HL-60 (cell line): ENCODE measurements at regions not wholly inside any gene's neighbourhood (a gene's known extent, or its start where the extent isn't known, plus 50 kb on each side); places are given as distances from the start of the nearest gene placed in this dataset.

Source experiments
- DNase-seq, 2 experiments: peaks; one replicate each; pipeline ENCODE4 v3.0.0-alpha.2; 2010 to 2020; ENCODE audit warnings: low read depth in 1 of 2, low spot score in 1 of 2
- H3K27ac ChIP-seq: fragments of 250-450 bp; sonication (Bioruptor Pico); replicated peaks from 2 replicates; pipeline ENCODE4 v1.5.1; 2020; ENCODE audit warnings: mild to moderate bottlenecking, moderate library complexity
- H3K27me3 ChIP-seq: fragments of 250-450 bp; sonication (Bioruptor Pico); 2 replicates; pipeline ENCODE4 v1.5.1; 2021; ENCODE audit warnings: mild to moderate bottlenecking, moderate library complexity; ENCODE audit not compliant: insufficient read depth, poor library complexity, severe bottlenecking
- H3K4me3 ChIP-seq: replicated peaks from 2 replicates; pipeline ENCODE4 v1.5.1; 2011; ENCODE audit warnings: mild to moderate bottlenecking, control low read depth, low read length; ENCODE audit not compliant: insufficient read depth
- GABPA ChIP-seq: IDR thresholded peaks from 2 replicates; pipeline ENCODE4 v1.6.1; 2012; ENCODE audit warnings: low read depth
- POLR2AphosphoS5 ChIP-seq: IDR thresholded peaks from 2 replicates; pipeline ENCODE4 v1.6.1; 2012; ENCODE audit warnings: low read depth
- SPI1 ChIP-seq: IDR thresholded peaks from 2 replicates; pipeline ENCODE4 v1.6.1; 2012; ENCODE audit warnings: low read depth, mild to moderate bottlenecking, borderline replicate concordance
- TF ChIP-seq, protein P1 (sequence below): IDR thresholded peaks from 2 replicates; pipeline ENCODE4 v1.6.1; 2012; ENCODE audit warnings: low read depth; ENCODE audit not compliant: insufficient replicate concordance
- TF ChIP-seq, protein P2 (sequence below): IDR thresholded peaks from one replicate; pipeline ENCODE4 v1.5.1; 2011; ENCODE audit warnings: low read length, control low read depth, inconsistent platforms; ENCODE audit not compliant: insufficient read depth

DNA sequence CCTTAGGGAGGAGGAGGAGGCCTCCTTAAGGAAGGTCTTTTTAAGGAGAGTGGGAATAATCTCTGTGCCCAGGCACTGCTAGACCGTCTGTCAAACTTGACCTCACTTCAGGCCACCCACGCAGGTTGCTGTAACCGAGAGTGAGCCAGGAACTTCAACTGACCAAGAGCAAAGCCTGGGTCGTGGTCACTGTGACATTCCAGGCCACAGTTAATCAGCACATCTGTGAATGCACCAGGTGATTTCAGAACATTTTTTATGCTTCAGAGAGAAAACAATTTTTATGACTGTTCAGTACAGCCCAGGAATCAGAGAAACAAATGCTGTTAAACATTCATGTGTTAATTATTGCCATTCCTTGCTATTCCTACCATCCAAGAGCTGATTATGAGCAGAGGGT is 226.6 kb upstream of the ASIC2 start:
- TF ChIP-seq GABPA (no peak), SPI1 (no peak), POLR2AphosphoS5 (no peak)
- TF ChIP-seq, protein P1, sequence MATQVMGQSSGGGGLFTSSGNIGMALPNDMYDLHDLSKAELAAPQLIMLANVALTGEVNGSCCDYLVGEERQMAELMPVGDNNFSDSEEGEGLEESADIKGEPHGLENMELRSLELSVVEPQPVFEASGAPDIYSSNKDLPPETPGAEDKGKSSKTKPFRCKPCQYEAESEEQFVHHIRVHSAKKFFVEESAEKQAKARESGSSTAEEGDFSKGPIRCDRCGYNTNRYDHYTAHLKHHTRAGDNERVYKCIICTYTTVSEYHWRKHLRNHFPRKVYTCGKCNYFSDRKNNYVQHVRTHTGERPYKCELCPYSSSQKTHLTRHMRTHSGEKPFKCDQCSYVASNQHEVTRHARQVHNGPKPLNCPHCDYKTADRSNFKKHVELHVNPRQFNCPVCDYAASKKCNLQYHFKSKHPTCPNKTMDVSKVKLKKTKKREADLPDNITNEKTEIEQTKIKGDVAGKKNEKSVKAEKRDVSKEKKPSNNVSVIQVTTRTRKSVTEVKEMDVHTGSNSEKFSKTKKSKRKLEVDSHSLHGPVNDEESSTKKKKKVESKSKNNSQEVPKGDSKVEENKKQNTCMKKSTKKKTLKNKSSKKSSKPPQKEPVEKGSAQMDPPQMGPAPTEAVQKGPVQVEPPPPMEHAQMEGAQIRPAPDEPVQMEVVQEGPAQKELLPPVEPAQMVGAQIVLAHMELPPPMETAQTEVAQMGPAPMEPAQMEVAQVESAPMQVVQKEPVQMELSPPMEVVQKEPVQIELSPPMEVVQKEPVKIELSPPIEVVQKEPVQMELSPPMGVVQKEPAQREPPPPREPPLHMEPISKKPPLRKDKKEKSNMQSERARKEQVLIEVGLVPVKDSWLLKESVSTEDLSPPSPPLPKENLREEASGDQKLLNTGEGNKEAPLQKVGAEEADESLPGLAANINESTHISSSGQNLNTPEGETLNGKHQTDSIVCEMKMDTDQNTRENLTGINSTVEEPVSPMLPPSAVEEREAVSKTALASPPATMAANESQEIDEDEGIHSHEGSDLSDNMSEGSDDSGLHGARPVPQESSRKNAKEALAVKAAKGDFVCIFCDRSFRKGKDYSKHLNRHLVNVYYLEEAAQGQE, result no peak
- TF ChIP-seq, protein P2, sequence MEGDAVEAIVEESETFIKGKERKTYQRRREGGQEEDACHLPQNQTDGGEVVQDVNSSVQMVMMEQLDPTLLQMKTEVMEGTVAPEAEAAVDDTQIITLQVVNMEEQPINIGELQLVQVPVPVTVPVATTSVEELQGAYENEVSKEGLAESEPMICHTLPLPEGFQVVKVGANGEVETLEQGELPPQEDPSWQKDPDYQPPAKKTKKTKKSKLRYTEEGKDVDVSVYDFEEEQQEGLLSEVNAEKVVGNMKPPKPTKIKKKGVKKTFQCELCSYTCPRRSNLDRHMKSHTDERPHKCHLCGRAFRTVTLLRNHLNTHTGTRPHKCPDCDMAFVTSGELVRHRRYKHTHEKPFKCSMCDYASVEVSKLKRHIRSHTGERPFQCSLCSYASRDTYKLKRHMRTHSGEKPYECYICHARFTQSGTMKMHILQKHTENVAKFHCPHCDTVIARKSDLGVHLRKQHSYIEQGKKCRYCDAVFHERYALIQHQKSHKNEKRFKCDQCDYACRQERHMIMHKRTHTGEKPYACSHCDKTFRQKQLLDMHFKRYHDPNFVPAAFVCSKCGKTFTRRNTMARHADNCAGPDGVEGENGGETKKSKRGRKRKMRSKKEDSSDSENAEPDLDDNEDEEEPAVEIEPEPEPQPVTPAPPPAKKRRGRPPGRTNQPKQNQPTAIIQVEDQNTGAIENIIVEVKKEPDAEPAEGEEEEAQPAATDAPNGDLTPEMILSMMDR, result no peak
- Histone ChIP-seq H3K27ac (no peak overlapping the region), H3K27me3 (no peaks in the 10 kb centered on the region), H3K4me3 (no peak overlapping the region)
- DNase-seq, result no peak

DNA sequence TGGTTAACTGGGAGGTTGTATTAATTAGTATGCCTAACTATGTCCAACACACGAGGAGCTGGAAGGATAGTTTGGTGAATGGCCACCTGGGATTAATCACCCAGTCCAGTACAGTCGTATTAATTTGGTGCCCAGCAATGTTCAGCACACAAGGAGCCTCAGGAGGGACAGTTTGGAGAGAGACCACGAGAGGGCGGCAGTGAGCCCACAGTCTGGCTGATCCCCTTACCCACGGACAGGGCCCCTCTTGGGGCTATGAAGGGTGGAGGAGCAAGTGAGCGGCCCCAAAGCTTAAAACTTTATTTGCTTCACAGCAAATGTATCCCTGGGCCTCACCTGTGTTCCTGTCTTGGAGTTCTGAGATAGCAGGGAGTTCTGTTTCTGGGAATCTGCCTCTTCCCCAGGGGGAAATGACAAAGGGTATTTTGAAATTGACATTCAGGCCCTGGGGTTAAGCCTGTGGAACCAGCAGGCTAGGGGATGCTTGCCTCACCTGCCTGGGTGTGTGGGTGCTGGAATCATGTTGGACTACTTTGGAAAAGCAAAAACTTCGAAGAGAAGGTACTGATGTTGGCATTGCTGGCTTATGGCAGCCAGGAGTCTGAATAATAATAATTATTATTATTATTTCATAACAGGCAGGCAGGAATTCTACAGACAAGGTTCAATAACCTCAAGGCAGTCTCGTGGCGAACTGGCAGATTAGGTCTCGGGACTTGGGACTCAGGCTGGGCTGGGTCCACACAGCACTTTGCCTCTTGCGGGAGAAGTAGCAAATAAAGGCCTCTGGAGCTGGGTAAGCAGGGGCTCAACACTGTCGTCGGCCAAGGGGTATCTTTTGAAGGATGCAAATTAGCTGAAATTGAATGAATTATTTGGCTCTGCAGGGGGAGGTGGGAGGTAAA is 227.6 kb upstream of the ASIC2 start:
- H3K27ac ChIP-seq, result no peak overlapping the region
- peak in 1 of 2 experiments; percentile 36 for DNase-seq
- no peaks in the 10 kb centered on the region for H3K27me3 ChIP-seq
- no peak overlapping the region for H3K4me3 ChIP-seq
- no peak for TF ChIP-seq POLR2AphosphoS5
- TF ChIP-seq, protein P2, result peak; percentile 50

DNA sequence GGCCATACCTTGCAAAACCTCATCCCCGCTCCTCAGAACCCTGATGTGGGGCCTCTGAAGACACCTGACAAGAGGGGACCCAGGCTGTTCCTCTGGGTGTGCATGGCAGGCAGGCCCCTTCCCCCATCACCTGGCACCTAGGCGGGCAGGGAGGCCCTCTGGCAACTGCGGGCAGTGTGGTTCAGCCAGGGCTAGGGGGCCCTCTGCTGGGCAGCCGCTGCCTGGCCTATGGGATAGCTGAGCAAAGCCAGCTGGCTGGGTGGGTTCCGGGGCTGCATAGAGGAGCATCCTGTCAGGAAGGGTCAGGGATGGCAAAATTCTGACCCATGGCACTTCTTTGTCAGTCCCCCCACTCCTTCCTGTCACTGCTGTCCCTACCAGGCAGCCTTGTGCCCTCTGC is 228.7 kb upstream of the ASIC2 start:
- TF ChIP-seq, protein P1, result no peak
- no peak for TF ChIP-seq GABPA
- TF ChIP-seq SPI1, result no peak
- no peak for TF ChIP-seq POLR2AphosphoS5
- TF ChIP-seq, protein P2, result no peak
- no peak for DNase-seq
- Histone ChIP-seq H3K4me3 (no peak overlapping the region), H3K27ac (no peak overlapping the region), H3K27me3 (no peaks in the 10 kb centered on the region)

DNA sequence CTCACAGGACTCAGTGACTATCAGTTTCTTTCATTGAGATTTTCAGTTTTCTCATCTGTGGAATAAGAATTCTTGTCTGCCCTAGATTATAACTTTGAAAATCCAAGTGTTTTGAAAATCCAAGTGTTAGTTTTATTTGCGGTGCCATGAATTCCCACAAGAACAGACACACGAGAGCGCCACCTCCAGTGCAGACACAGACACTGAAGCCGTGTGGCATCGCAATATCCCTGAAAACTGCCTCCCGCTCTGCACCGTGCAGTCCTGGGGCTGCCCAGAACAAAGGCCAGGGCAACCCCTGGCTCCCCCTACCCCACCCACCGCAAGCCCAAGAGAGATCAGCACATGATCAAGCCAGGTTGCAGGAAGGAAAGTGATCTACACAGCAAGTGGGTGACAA is 229.5 kb upstream of the ASIC2 start:
- no peak overlapping the region for H3K4me3 ChIP-seq
- H3K27ac ChIP-seq, result no peak overlapping the region
- TF ChIP-seq, protein P1, result no peak
- TF ChIP-seq SPI1 (no peak), POLR2AphosphoS5 (no peak), GABPA (no peak)
- TF ChIP-seq, protein P2, result no peak
- DNase-seq, result no peak
- no peaks in the 10 kb centered on the region for H3K27me3 ChIP-seq
